Right lobe of liver (tissue), 6 donors: ENCODE measurements at regions not wholly inside any gene's neighbourhood (a gene's known extent, or its start where the extent isn't known, plus 50 kb on each side); places are given as distances from the start of the nearest gene placed in this dataset.

ENCODE experiments used
- ATAC-seq, 4 donors: fragments of 200-7000 bp; cut with Tn5 transposase; one replicate each; pipeline ENCODE4 v1.9.1; 2020; ENCODE audit warnings: mild to moderate bottlenecking in 4 of 4, moderate library complexity in 4 of 4
- DNase-seq, 3 donors: peaks; one replicate each; pipeline ENCODE4 v3.0.0-alpha.2; 2020
- H3K27ac ChIP-seq, 3 donors: fragments of 200-600 bp; one replicate each; pipeline ENCODE4 v1.8.0; 2022
- H3K27me3 ChIP-seq, 2 donors: fragments of 200-600 bp; one replicate each; pipeline ENCODE4 v1.8.0; 2022
- H3K36me3 ChIP-seq, 4 donors: fragments of 200-600 bp; sonication (generic) in 1 of 4; one replicate each; pipeline versions ENCODE4 v1.5.1 to v1.8.0; 2017 to 2022; ENCODE audit warnings: control low read depth in 1 of 4
- H3K4me1 ChIP-seq, 4 donors: fragments of 200-600 bp; sonication (generic) in 1 of 4; one replicate each; pipeline versions ENCODE4 v1.5.1 to v1.8.0; 2017 to 2022; ENCODE audit warnings: control low read depth in 1 of 4
- H3K4me3 ChIP-seq, 3 donors: fragments of 200-600 bp; one replicate each; pipeline ENCODE4 v1.8.0; 2022
- H3K9me3 ChIP-seq, 4 donors: fragments of 200-600 bp; sonication (generic) in 1 of 4; one replicate each; pipeline versions ENCODE4 v1.5.1 to v1.8.0; 2017 to 2022; ENCODE audit warnings: control low read depth in 1 of 4
- CTCF ChIP-seq, 4 donors: fragments of 200-600 bp in 3 of 4; fragments of 450-650 bp in 1 of 4; IDR thresholded peaks; one replicate each; pipeline versions ENCODE4 v1.5.1 to v1.8.0; 2016 to 2022; ENCODE audit warnings: antibody characterized with exemption in 4 of 4, mild to moderate bottlenecking in 2 of 4
- POLR2A ChIP-seq: fragments of 450-650 bp; IDR thresholded peaks from one replicate; pipeline ENCODE4 v1.6.1; 2017; ENCODE audit warnings: antibody characterized with exemption, mild to moderate bottlenecking
- WGBS: methylation state at CpG from one replicate; pipeline ENCODE4 v1.1.6; 2018; ENCODE audit warnings: low coverage, low lambda C conversion rate; ENCODE audit not compliant: insufficient coverage; ENCODE audit errors: missing lambda C conversion rate; 5-methylcytosine and 5-hydroxymethylcytosine counted together
- intact Hi-C, 2 donors: fragments of 100-400 bp; cut with DNase I; formaldehyde crosslinking; loops; one replicate each; pipeline versions ENCODE4 v1.11.2 to v1.14.1; 2022
- donor health status: DM: no; HTN: yes; CAD: no.
- donor health status: DM: no; HTN: no; CAD: no.
- donor health status: DM: no; HTN: no; CAD: no.
- donor health status: DM: no; HTN: yes; CAD: no.
- donor health status: DM: no; HTN: yes; CAD: no.

GRCh38 chr16:51562891-51563290, 411.8 kb upstream of the SALL1 start:
- Histone ChIP-seq H3K4me3 (no peak overlapping the region), H3K9me3 (no peaks in the 10 kb centered on the region), H3K27me3 (no peaks in the 10 kb centered on the region), H3K4me1 (no peaks in the 10 kb centered on the region), H3K27ac (no peak overlapping the region), H3K36me3 (no peaks in the 10 kb centered on the region)
- DNase-seq (no peak), ATAC-seq (no peak)
- intact Hi-C loops, result no loop called here
- TF ChIP-seq POLR2A (no peak), CTCF (IDR thresholded peaks at IDR 0.05) (no peak)
- 79% methylated on average over 4 of the region's 4 CpGs for WGBS

GRCh38 chr16:51559901-51560300, 408.8 kb upstream of the SALL1 start:
- Histone ChIP-seq H3K9me3 (no peaks in the 10 kb centered on the region), H3K36me3 (no peaks in the 10 kb centered on the region), H3K4me3 (no peak overlapping the region), H3K27ac (no peak overlapping the region), H3K4me1 (no peaks in the 10 kb centered on the region), H3K27me3 (no peaks in the 10 kb centered on the region)
- WGBS, result 79% methylated on average over 3 of the region's 3 CpGs
- TF ChIP-seq POLR2A, result no peak
- no peak for TF ChIP-seq CTCF (IDR thresholded peaks at IDR 0.05)
- ATAC-seq (no peak), DNase-seq (no peak)
- intact Hi-C loops, result no loop called here

- DNase-seq, result no peak
- no peak overlapping the region for H3K4me3 ChIP-seq
- no peaks in the 10 kb centered on the region for H3K36me3 ChIP-seq
- intact Hi-C loops, result no loop called here
- no peak for ATAC-seq
- no peak overlapping the region for H3K27ac ChIP-seq
- no peaks in the 10 kb centered on the region for H3K4me1 ChIP-seq
- TF ChIP-seq POLR2A (no peak), CTCF (IDR thresholded peaks at IDR 0.05) (no peak)
- 80% methylated on average over 3 of the region's 3 CpGs for WGBS
- H3K27me3 ChIP-seq, result no peaks in the 10 kb centered on the region
- H3K9me3 ChIP-seq, result no peaks in the 10 kb centered on the region
Measured at GRCh38 chr16:51557670-51558069, 406.6 kb upstream of the SALL1 start.

GRCh38 chr16:51556694-51557340, 405.7 kb upstream of the SALL1 start:
- no peaks in the 10 kb centered on the region for H3K27me3 ChIP-seq
- intact Hi-C loops, result no loop called here
- WGBS, result 70% methylated on average over 9 of the region's 9 CpGs
- H3K36me3 ChIP-seq, result no peaks in the 10 kb centered on the region
- H3K4me1 ChIP-seq, result no peaks in the 10 kb centered on the region
- H3K4me3 ChIP-seq, result no peak overlapping the region
- ATAC-seq (no peak), DNase-seq (no peak)
- H3K27ac ChIP-seq, result no peak overlapping the region
- H3K9me3 ChIP-seq, result no peaks in the 10 kb centered on the region
- no peak for TF ChIP-seq POLR2A
- no peak for TF ChIP-seq CTCF (IDR thresholded peaks at IDR 0.05)

- no peaks in the 10 kb centered on the region for H3K27me3 ChIP-seq
- DNase-seq, result no peak
- H3K36me3 ChIP-seq, result no peaks in the 10 kb centered on the region
- no peaks in the 10 kb centered on the region for H3K9me3 ChIP-seq
- TF ChIP-seq POLR2A, result no peak
- TF ChIP-seq CTCF (IDR thresholded peaks at IDR 0.05), result no peak
- 83% methylated on average over 7 of the region's 7 CpGs for WGBS
- no peak for ATAC-seq
- intact Hi-C loops, result no loop called here
- no peaks in the 10 kb centered on the region for H3K4me1 ChIP-seq
- H3K27ac ChIP-seq, result no peak overlapping the region
- no peak overlapping the region for H3K4me3 ChIP-seq
Measured at GRCh38 chr16:51553910-51554309, 402.8 kb upstream of the SALL1 start.
